ENCODE measurements at regions not wholly inside any gene's neighbourhood (a gene's known extent, or its start where the extent isn't known, plus 50 kb on each side); places are given as distances from the start of the nearest gene placed in this dataset.

GRCh38 chr6:104526376-104526775, 333.3 kb downstream of the HACE1 start:
- no peak overlapping the region for H3K4me3 ChIP-seq (ENCODE audit: insufficient read depth, low read depth, low read length)
- no peaks in the 10 kb centered on the region for H3K27me3 ChIP-seq (ENCODE audit: control insufficient read depth, insufficient read depth, low read length, poor library complexity, severe bottlenecking)
- no peak overlapping the region for H3K27ac ChIP-seq (ENCODE audit: insufficient read depth, low read depth, low read length, poor library complexity, severe bottlenecking)
- H3K9me3 ChIP-seq (ENCODE audit: control insufficient read depth, low read length), result no peaks in the 10 kb centered on the region
- H3K4me1 ChIP-seq (ENCODE audit: control insufficient read depth, insufficient read depth, low read length), result no peaks in the 10 kb centered on the region
- H3K36me3 ChIP-seq (ENCODE audit: control insufficient read depth, insufficient read depth, low read length), result no peaks in the 10 kb centered on the region
- 84 to 87% methylated on average over 6 of the region's 6 CpGs for WGBS, 2 experiments

- WGBS, 2 experiments, result 35 to 40% methylated on average over 15 of the region's 15 CpGs
- Histone ChIP-seq H3K4me1 (ENCODE audit: control insufficient read depth, insufficient read depth, low read length) (no peaks in the 10 kb centered on the region), H3K36me3 (ENCODE audit: control insufficient read depth, insufficient read depth, low read length) (no peaks in the 10 kb centered on the region), H3K9me3 (ENCODE audit: control insufficient read depth, low read length) (no peaks in the 10 kb centered on the region), H3K27ac (ENCODE audit: insufficient read depth, low read depth, low read length, poor library complexity, severe bottlenecking) (no peak overlapping the region), H3K27me3 (ENCODE audit: control insufficient read depth, insufficient read depth, low read length, poor library complexity, severe bottlenecking) (no peaks in the 10 kb centered on the region), H3K4me3 (ENCODE audit: insufficient read depth, low read depth, low read length) (no peak overlapping the region)
Measured at GRCh38 chr6:104525677-104526322, 333.9 kb downstream of the HACE1 start.

GRCh38 chr6:104522533-104522932, 337.2 kb downstream of the HACE1 start:
- no peaks in the 10 kb centered on the region for H3K36me3 ChIP-seq (ENCODE audit: control insufficient read depth, insufficient read depth, low read length)
- no peaks in the 10 kb centered on the region for H3K4me1 ChIP-seq (ENCODE audit: control insufficient read depth, insufficient read depth, low read length)
- no peak overlapping the region for H3K27ac ChIP-seq (ENCODE audit: insufficient read depth, low read depth, low read length, poor library complexity, severe bottlenecking)
- H3K4me3 ChIP-seq (ENCODE audit: insufficient read depth, low read depth, low read length), result no peak overlapping the region
- H3K27me3 ChIP-seq (ENCODE audit: control insufficient read depth, insufficient read depth, low read length, poor library complexity, severe bottlenecking), result no peaks in the 10 kb centered on the region
- H3K9me3 ChIP-seq (ENCODE audit: control insufficient read depth, low read length), result no peaks in the 10 kb centered on the region
- WGBS, 2 experiments, result 96% methylated on average over 6 of the region's 6 CpGs

- Histone ChIP-seq H3K4me3 (ENCODE audit: insufficient read depth, low read depth, low read length) (no peak overlapping the region), H3K27me3 (ENCODE audit: control insufficient read depth, insufficient read depth, low read length, poor library complexity, severe bottlenecking) (no peaks in the 10 kb centered on the region), H3K36me3 (ENCODE audit: control insufficient read depth, insufficient read depth, low read length) (no peaks in the 10 kb centered on the region), H3K9me3 (ENCODE audit: control insufficient read depth, low read length) (no peaks in the 10 kb centered on the region), H3K27ac (ENCODE audit: insufficient read depth, low read depth, low read length, poor library complexity, severe bottlenecking) (no peak overlapping the region), H3K4me1 (ENCODE audit: control insufficient read depth, insufficient read depth, low read length) (no peaks in the 10 kb centered on the region)
- WGBS, 2 experiments, result 89 to 95% methylated on average over 2 to 3 of the region's 3 CpGs
Measured at GRCh38 chr6:104521176-104521575, 338.5 kb downstream of the HACE1 start.

- whole genome bisulfite sequencing, 2 experiments, result 95 to 96% methylated on average over 4 of the region's 4 CpGs
- H3K36me3 ChIP-seq (ENCODE audit: control insufficient read depth, insufficient read depth, low read length), result no peaks in the 10 kb centered on the region
- no peaks in the 10 kb centered on the region for H3K27me3 ChIP-seq (ENCODE audit: control insufficient read depth, insufficient read depth, low read length, poor library complexity, severe bottlenecking)
- no peak overlapping the region for H3K4me3 ChIP-seq (ENCODE audit: insufficient read depth, low read depth, low read length)
- H3K4me1 ChIP-seq (ENCODE audit: control insufficient read depth, insufficient read depth, low read length), result no peaks in the 10 kb centered on the region
- no peaks in the 10 kb centered on the region for H3K9me3 ChIP-seq (ENCODE audit: control insufficient read depth, low read length)
- H3K27ac ChIP-seq (ENCODE audit: insufficient read depth, low read depth, low read length, poor library complexity, severe bottlenecking), result no peak overlapping the region
Measured at GRCh38 chr6:104519566-104519965, 340.2 kb downstream of the HACE1 start.

GRCh38 chr6:104509355-104509754, 350.4 kb downstream of the HACE1 start:
- WGBS, 2 experiments, result 91 to 96% methylated on average over 2 of the region's 3 CpGs
- no peaks in the 10 kb centered on the region for H3K9me3 ChIP-seq (ENCODE audit: control insufficient read depth, low read length)
- H3K4me3 ChIP-seq (ENCODE audit: insufficient read depth, low read depth, low read length), result no peak overlapping the region
- H3K36me3 ChIP-seq (ENCODE audit: control insufficient read depth, insufficient read depth, low read length), result no peaks in the 10 kb centered on the region
- no peaks in the 10 kb centered on the region for H3K4me1 ChIP-seq (ENCODE audit: control insufficient read depth, insufficient read depth, low read length)
- no peaks in the 10 kb centered on the region for H3K27me3 ChIP-seq (ENCODE audit: control insufficient read depth, insufficient read depth, low read length, poor library complexity, severe bottlenecking)
- no peak overlapping the region for H3K27ac ChIP-seq (ENCODE audit: insufficient read depth, low read depth, low read length, poor library complexity, severe bottlenecking)

GRCh38 chr6:104506429-104506828, 353.3 kb downstream of the HACE1 start:
- Histone ChIP-seq H3K4me1 (ENCODE audit: control insufficient read depth, insufficient read depth, low read length) (no peaks in the 10 kb centered on the region), H3K27me3 (ENCODE audit: control insufficient read depth, insufficient read depth, low read length, poor library complexity, severe bottlenecking) (no peaks in the 10 kb centered on the region), H3K27ac (ENCODE audit: insufficient read depth, low read depth, low read length, poor library complexity, severe bottlenecking) (no peak overlapping the region), H3K36me3 (ENCODE audit: control insufficient read depth, insufficient read depth, low read length) (no peaks in the 10 kb centered on the region), H3K4me3 (ENCODE audit: insufficient read depth, low read depth, low read length) (no peak overlapping the region), H3K9me3 (ENCODE audit: control insufficient read depth, low read length) (no peaks in the 10 kb centered on the region)
- 77 to 93% methylated on average over 1 of the region's 1 CpG for WGBS, 2 experiments

- H3K9me3 ChIP-seq (ENCODE audit: control insufficient read depth, low read length), result no peaks in the 10 kb centered on the region
- H3K36me3 ChIP-seq (ENCODE audit: control insufficient read depth, insufficient read depth, low read length), result no peaks in the 10 kb centered on the region
- no peak overlapping the region for H3K27ac ChIP-seq (ENCODE audit: insufficient read depth, low read depth, low read length, poor library complexity, severe bottlenecking)
- WGBS, 2 experiments, result 79 to 91% methylated on average over 2 of the region's 2 CpGs
- H3K27me3 ChIP-seq (ENCODE audit: control insufficient read depth, insufficient read depth, low read length, poor library complexity, severe bottlenecking), result no peaks in the 10 kb centered on the region
- H3K4me3 ChIP-seq (ENCODE audit: insufficient read depth, low read depth, low read length), result no peak overlapping the region
- H3K4me1 ChIP-seq (ENCODE audit: control insufficient read depth, insufficient read depth, low read length), result no peaks in the 10 kb centered on the region
Measured at GRCh38 chr6:104505838-104506237, 353.9 kb downstream of the HACE1 start.

GRCh38 chr6:104500265-104500664, 359.5 kb downstream of the HACE1 start:
- no peaks in the 10 kb centered on the region for H3K4me1 ChIP-seq (ENCODE audit: control insufficient read depth, insufficient read depth, low read length)
- H3K36me3 ChIP-seq (ENCODE audit: control insufficient read depth, insufficient read depth, low read length), result no peaks in the 10 kb centered on the region
- H3K27ac ChIP-seq (ENCODE audit: insufficient read depth, low read depth, low read length, poor library complexity, severe bottlenecking), result no peak overlapping the region
- H3K4me3 ChIP-seq (ENCODE audit: insufficient read depth, low read depth, low read length), result no peak overlapping the region
- H3K27me3 ChIP-seq (ENCODE audit: control insufficient read depth, insufficient read depth, low read length, poor library complexity, severe bottlenecking), result no peaks in the 10 kb centered on the region
- H3K9me3 ChIP-seq (ENCODE audit: control insufficient read depth, low read length), result no peaks in the 10 kb centered on the region
- WGBS, 2 experiments, result 93 to 100% methylated on average over 2 of the region's 2 CpGs

- H3K27ac ChIP-seq (ENCODE audit: insufficient read depth, low read depth, low read length, poor library complexity, severe bottlenecking), result no peak overlapping the region
- 94 to 95% methylated on average over 3 of the region's 3 CpGs for WGBS, 2 experiments
- no peaks in the 10 kb centered on the region for H3K4me1 ChIP-seq (ENCODE audit: control insufficient read depth, insufficient read depth, low read length)
- no peaks in the 10 kb centered on the region for H3K9me3 ChIP-seq (ENCODE audit: control insufficient read depth, low read length)
- H3K36me3 ChIP-seq (ENCODE audit: control insufficient read depth, insufficient read depth, low read length), result no peaks in the 10 kb centered on the region
- no peak overlapping the region for H3K4me3 ChIP-seq (ENCODE audit: insufficient read depth, low read depth, low read length)
- H3K27me3 ChIP-seq (ENCODE audit: control insufficient read depth, insufficient read depth, low read length, poor library complexity, severe bottlenecking), result no peaks in the 10 kb centered on the region
Measured at GRCh38 chr6:104486035-104486434, 373.7 kb downstream of the HACE1 start.

GRCh38 chr6:104484626-104485025, 375.1 kb downstream of the HACE1 start:
- Histone ChIP-seq H3K36me3 (ENCODE audit: control insufficient read depth, insufficient read depth, low read length) (no peaks in the 10 kb centered on the region), H3K27ac (ENCODE audit: insufficient read depth, low read depth, low read length, poor library complexity, severe bottlenecking) (no peak overlapping the region), H3K4me3 (ENCODE audit: insufficient read depth, low read depth, low read length) (no peak overlapping the region), H3K4me1 (ENCODE audit: control insufficient read depth, insufficient read depth, low read length) (no peaks in the 10 kb centered on the region), H3K9me3 (ENCODE audit: control insufficient read depth, low read length) (no peaks in the 10 kb centered on the region), H3K27me3 (ENCODE audit: control insufficient read depth, insufficient read depth, low read length, poor library complexity, severe bottlenecking) (no peaks in the 10 kb centered on the region)
- WGBS, 2 experiments, result 88 to 89% methylated on average over 3 of the region's 3 CpGs
